Liver (tissue), 8 donors: ENCODE measurements at regions not wholly inside any gene's neighbourhood (a gene's known extent, or its start where the extent isn't known, plus 50 kb on each side); places are given as distances from the start of the nearest gene placed in this dataset.

Experiments
- DNase-seq: peaks from one replicate; pipeline ENCODE4 v3.0.0-alpha.2; 2017; ENCODE audit warnings: low spot score
- H3K27ac ChIP-seq, 2 donors: one replicate each; pipeline ENCODE4 v1.7.0; 2013; ENCODE audit warnings: inconsistent platforms in 2 of 2, low read length in 2 of 2, control low read depth in 1 of 2, low read depth in 1 of 2, mild to moderate bottlenecking in 1 of 2
- H3K27me3 ChIP-seq, 4 donors: one replicate each; pipeline versions ENCODE4 v1.6.1 to v1.7.0; 2013; ENCODE audit warnings: low read length in 3 of 4, inconsistent platforms in 1 of 4, mild to moderate bottlenecking in 1 of 4, moderate library complexity in 1 of 4; ENCODE audit not compliant: control insufficient read depth in 4 of 4, insufficient read depth in 4 of 4
- H3K36me3 ChIP-seq, 4 donors: one replicate each; pipeline versions ENCODE4 v1.6.1 to v1.7.0; 2013; ENCODE audit warnings: low read length in 3 of 4, mild to moderate bottlenecking in 3 of 4, low read depth in 1 of 4, moderate library complexity in 1 of 4; ENCODE audit not compliant: control insufficient read depth in 4 of 4, insufficient read depth in 3 of 4
- H3K4me1 ChIP-seq, 4 donors: one replicate each; pipeline versions ENCODE4 v1.6.1 to v1.7.0; 2013; ENCODE audit warnings: low read length in 3 of 4, mild to moderate bottlenecking in 3 of 4, moderate library complexity in 1 of 4; ENCODE audit not compliant: control insufficient read depth in 4 of 4, insufficient read depth in 4 of 4
- H3K4me3 ChIP-seq, 3 donors: one replicate each; pipeline versions ENCODE4 v1.6.1 to v1.7.0; 2013; ENCODE audit warnings: low read length in 3 of 3, control low read depth in 1 of 3, low read depth in 1 of 3, mild to moderate bottlenecking in 1 of 3
- H3K9ac ChIP-seq, 2 donors: one replicate each; pipeline ENCODE4 v1.7.0; 2013; ENCODE audit warnings: low read length in 2 of 2, mild to moderate bottlenecking in 2 of 2, moderate library complexity in 2 of 2, control low read depth in 1 of 2, low read depth in 1 of 2
- H3K9me3 ChIP-seq, 4 donors: one replicate each; pipeline versions ENCODE4 v1.6.1 to v1.7.0; 2013; ENCODE audit warnings: low read length in 3 of 4; ENCODE audit not compliant: control insufficient read depth in 4 of 4
- EGR1 ChIP-seq, 2 donors: IDR thresholded peaks; 2 replicates each; pipeline ENCODE4 v1.6.1; 2016 to 2018; ENCODE audit warnings: antibody characterized with exemption in 2 of 2, low read depth in 2 of 2
- FOXA1 ChIP-seq: IDR thresholded peaks from 2 replicates; pipeline ENCODE4 v1.6.1; 2016; ENCODE audit warnings: antibody characterized with exemption
- FOXA2 ChIP-seq: IDR thresholded peaks from 2 replicates; pipeline ENCODE4 v1.6.1; 2016; ENCODE audit warnings: antibody characterized with exemption
- GABPA ChIP-seq, 2 donors: IDR thresholded peaks in 1 of 2; conservative IDR thresholded peaks in 1 of 2; 2 replicates each; pipeline ENCODE4 v1.6.1; 2016; ENCODE audit warnings: antibody characterized with exemption in 2 of 2, mild to moderate bottlenecking in 1 of 2, moderate library complexity in 1 of 2
- HNF4A ChIP-seq, 2 donors: conservative IDR thresholded peaks; 2 replicates each; pipeline ENCODE4 v1.6.1; 2016; ENCODE audit warnings: antibody characterized with exemption in 2 of 2, mild to moderate bottlenecking in 2 of 2
- HNF4G ChIP-seq: IDR thresholded peaks from 2 replicates; pipeline ENCODE4 v1.6.1; 2016; ENCODE audit warnings: antibody characterized with exemption
- JUND ChIP-seq, 2 donors: IDR thresholded peaks; 2 replicates each; pipeline ENCODE4 v1.6.1; 2016; ENCODE audit warnings: antibody characterized with exemption in 2 of 2
- NR2F2 ChIP-seq: IDR thresholded peaks from 2 replicates; pipeline ENCODE4 v1.6.1; 2016; ENCODE audit warnings: antibody characterized with exemption
- RAD21 ChIP-seq, 2 donors: IDR thresholded peaks; 2 replicates each; pipeline ENCODE4 v1.6.1; 2016; ENCODE audit warnings: antibody characterized with exemption in 2 of 2, mild to moderate bottlenecking in 2 of 2
- RXRA ChIP-seq, 2 donors: IDR thresholded peaks; 2 replicates each; pipeline ENCODE4 v1.6.1; 2017 to 2018; ENCODE audit warnings: antibody characterized with exemption in 2 of 2, mild to moderate bottlenecking in 1 of 2
- SP1 ChIP-seq: IDR thresholded peaks from 2 replicates; pipeline ENCODE4 v1.6.1; 2018; ENCODE audit warnings: antibody characterized with exemption, mild to moderate bottlenecking
- TAF1 ChIP-seq: conservative IDR thresholded peaks from 2 replicates; pipeline ENCODE4 v1.6.1; 2016; ENCODE audit warnings: antibody characterized with exemption, mild to moderate bottlenecking
- YY1 ChIP-seq: IDR thresholded peaks from 2 replicates; pipeline ENCODE4 v1.6.1; 2016; ENCODE audit warnings: antibody characterized with exemption, mild to moderate bottlenecking
- WGBS: extraction: QIAGEN DNeasy Blood & Tissue Kit; methylation state at CpG from one replicate; pipeline ENCODE4 v1.1.7; 2013; 5-methylcytosine and 5-hydroxymethylcytosine counted together
- TF ChIP-seq, protein P1 (sequence below): IDR thresholded peaks from 2 replicates; pipeline ENCODE4 v1.6.1; 2016; ENCODE audit warnings: antibody characterized with exemption
- TF ChIP-seq, protein P2 (sequence below): IDR thresholded peaks from 2 replicates; pipeline ENCODE4 v1.6.1; 2016; ENCODE audit warnings: antibody characterized with exemption
- TF ChIP-seq, protein P3 (sequence below): IDR thresholded peaks from 2 replicates; pipeline ENCODE4 v1.6.1; 2016; ENCODE audit warnings: antibody characterized with exemption, mild to moderate bottlenecking
- TF ChIP-seq, protein P4 (sequence below): IDR thresholded peaks from 2 replicates; pipeline ENCODE4 v1.6.1; 2016; ENCODE audit warnings: antibody characterized with exemption
- TF ChIP-seq, protein P5 (sequence below): fragments of 150-350 bp; IDR thresholded peaks from 2 replicates; pipeline ENCODE4 v1.5.1; 2017; ENCODE audit warnings: improper control_type of control experiment, low read depth, low read length; ENCODE audit not compliant: missing input control
- donor health status: healthy.
- donor health status: healthy.
- donor health status: healthy.
- donor health status: healthy.
- donor health status: healthy.

DNA sequence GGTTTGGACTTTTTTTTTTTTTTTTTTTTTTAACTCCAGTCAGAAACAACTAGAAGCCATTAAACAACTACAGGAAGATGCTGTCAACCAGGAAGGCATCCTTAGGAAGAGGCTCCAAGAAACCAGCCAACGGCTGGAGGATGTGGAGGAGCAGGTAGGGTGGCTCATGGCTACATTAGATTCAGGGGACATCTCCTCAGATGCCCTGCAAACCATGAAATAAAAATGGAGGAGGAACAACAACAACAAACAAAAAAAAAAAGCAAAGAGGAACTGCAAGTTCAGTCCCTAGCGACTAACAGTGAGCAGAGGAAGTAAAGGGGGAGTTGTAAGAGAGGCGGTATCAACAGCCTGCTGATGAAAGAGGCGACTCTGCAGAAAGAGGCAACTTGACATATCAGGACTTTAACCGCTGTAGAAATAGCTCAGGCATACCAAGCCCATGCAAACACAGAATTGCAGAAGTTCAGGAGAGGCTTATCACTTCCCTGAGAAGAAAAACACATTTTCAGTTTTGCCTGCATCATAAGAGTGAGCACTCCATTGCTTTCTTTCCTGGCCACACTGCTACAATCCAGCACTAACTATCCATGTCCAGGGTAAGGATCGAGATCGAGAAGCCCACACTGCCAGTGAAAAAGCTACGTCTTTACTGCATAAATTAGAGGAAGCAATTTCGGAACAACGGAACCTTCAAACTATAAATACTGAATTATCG, 103.5 kb upstream of the BCAT1 start:
- 11% methylated on average over 11 of the region's 11 CpGs for WGBS
- peak overlapping the region; percentile 22 to 89 (median 28) for H3K4me3 ChIP-seq

More for the DNA sequence above, 103.5 kb upstream of the BCAT1 start:
- Histone ChIP-seq H3K9me3 (no peaks in the 10 kb centered on the region), H3K27ac (peak overlapping the region; percentile 33 to 81), H3K36me3 (no peaks in the 10 kb centered on the region), H3K9ac (peak overlapping the region; percentile 30 to 87), H3K4me1 (peaks cover 0 to 9% (median 6%) of the 10 kb centered on the region in 4 donors), H3K27me3 (no peaks in the 10 kb centered on the region)
- DNase-seq, result peak; percentile 41
- TF ChIP-seq, protein P1, sequence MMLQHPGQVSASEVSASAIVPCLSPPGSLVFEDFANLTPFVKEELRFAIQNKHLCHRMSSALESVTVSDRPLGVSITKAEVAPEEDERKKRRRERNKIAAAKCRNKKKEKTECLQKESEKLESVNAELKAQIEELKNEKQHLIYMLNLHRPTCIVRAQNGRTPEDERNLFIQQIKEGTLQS, result peak; percentile 32
- TF ChIP-seq FOXA1 (no peak), GABPA (IDR thresholded peaks at IDR 0.05 in 1 of 2, conservative IDR thresholded peaks at IDR 0.05 in 1 of 2) (no peak), RAD21 (IDR thresholded peaks at IDR 0.05) (peak in 1 of 2 donors; percentile 4), NR2F2 (no peak), RXRA (IDR thresholded peaks at IDR 0.05) (no peak), SP1 (peak; percentile 39), TAF1 (peak; percentile 63), JUND (IDR thresholded peaks at IDR 0.05) (no peak), FOXA2 (peak; percentile 19), HNF4A (conservative IDR thresholded peaks at IDR 0.05) (peak; percentile 20 to 51), EGR1 (IDR thresholded peaks at IDR 0.05; ENCODE audit: low read depth in 2 of 2) (no peak), HNF4G (no peak), YY1 (peak; percentile 52)
- TF ChIP-seq, protein P2, sequence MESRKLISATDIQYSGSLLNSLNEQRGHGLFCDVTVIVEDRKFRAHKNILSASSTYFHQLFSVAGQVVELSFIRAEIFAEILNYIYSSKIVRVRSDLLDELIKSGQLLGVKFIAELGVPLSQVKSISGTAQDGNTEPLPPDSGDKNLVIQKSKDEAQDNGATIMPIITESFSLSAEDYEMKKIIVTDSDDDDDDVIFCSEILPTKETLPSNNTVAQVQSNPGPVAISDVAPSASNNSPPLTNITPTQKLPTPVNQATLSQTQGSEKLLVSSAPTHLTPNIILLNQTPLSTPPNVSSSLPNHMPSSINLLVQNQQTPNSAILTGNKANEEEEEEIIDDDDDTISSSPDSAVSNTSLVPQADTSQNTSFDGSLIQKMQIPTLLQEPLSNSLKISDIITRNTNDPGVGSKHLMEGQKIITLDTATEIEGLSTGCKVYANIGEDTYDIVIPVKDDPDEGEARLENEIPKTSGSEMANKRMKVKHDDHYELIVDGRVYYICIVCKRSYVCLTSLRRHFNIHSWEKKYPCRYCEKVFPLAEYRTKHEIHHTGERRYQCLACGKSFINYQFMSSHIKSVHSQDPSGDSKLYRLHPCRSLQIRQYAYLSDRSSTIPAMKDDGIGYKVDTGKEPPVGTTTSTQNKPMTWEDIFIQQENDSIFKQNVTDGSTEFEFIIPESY, result no peak
- TF ChIP-seq, protein P3, sequence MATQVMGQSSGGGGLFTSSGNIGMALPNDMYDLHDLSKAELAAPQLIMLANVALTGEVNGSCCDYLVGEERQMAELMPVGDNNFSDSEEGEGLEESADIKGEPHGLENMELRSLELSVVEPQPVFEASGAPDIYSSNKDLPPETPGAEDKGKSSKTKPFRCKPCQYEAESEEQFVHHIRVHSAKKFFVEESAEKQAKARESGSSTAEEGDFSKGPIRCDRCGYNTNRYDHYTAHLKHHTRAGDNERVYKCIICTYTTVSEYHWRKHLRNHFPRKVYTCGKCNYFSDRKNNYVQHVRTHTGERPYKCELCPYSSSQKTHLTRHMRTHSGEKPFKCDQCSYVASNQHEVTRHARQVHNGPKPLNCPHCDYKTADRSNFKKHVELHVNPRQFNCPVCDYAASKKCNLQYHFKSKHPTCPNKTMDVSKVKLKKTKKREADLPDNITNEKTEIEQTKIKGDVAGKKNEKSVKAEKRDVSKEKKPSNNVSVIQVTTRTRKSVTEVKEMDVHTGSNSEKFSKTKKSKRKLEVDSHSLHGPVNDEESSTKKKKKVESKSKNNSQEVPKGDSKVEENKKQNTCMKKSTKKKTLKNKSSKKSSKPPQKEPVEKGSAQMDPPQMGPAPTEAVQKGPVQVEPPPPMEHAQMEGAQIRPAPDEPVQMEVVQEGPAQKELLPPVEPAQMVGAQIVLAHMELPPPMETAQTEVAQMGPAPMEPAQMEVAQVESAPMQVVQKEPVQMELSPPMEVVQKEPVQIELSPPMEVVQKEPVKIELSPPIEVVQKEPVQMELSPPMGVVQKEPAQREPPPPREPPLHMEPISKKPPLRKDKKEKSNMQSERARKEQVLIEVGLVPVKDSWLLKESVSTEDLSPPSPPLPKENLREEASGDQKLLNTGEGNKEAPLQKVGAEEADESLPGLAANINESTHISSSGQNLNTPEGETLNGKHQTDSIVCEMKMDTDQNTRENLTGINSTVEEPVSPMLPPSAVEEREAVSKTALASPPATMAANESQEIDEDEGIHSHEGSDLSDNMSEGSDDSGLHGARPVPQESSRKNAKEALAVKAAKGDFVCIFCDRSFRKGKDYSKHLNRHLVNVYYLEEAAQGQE, result peak; percentile 9
- TF ChIP-seq, protein P4, sequence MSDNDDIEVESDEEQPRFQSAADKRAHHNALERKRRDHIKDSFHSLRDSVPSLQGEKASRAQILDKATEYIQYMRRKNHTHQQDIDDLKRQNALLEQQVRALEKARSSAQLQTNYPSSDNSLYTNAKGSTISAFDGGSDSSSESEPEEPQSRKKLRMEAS, result peak; percentile 20
- TF ChIP-seq, protein P5, sequence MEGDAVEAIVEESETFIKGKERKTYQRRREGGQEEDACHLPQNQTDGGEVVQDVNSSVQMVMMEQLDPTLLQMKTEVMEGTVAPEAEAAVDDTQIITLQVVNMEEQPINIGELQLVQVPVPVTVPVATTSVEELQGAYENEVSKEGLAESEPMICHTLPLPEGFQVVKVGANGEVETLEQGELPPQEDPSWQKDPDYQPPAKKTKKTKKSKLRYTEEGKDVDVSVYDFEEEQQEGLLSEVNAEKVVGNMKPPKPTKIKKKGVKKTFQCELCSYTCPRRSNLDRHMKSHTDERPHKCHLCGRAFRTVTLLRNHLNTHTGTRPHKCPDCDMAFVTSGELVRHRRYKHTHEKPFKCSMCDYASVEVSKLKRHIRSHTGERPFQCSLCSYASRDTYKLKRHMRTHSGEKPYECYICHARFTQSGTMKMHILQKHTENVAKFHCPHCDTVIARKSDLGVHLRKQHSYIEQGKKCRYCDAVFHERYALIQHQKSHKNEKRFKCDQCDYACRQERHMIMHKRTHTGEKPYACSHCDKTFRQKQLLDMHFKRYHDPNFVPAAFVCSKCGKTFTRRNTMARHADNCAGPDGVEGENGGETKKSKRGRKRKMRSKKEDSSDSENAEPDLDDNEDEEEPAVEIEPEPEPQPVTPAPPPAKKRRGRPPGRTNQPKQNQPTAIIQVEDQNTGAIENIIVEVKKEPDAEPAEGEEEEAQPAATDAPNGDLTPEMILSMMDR, result no peak
